NCI-H345 (cell line): ENCODE measurements at regions not wholly inside any gene's neighbourhood (a gene's known extent, or its start where the extent isn't known, plus 50 kb on each side); places are given as distances from the start of the nearest gene placed in this dataset.

ENCODE experiments used
- DNase-seq: peaks from one replicate; lab custom pipeline; 2025; lab: John Stamatoyannopoulos, UW

- peak; percentile 78 for DNase-seq
Measured at GRCh38 chr12:100675432-100675831, 101.9 kb downstream of the GAS2L3 start.

- no peak for DNase-seq
Measured at GRCh38 chr12:100681074-100681473, 107.6 kb downstream of the GAS2L3 start.

GRCh38 chr12:100682178-100682577, 108.7 kb downstream of the GAS2L3 start:
- DNase-seq: no peak

GRCh38 chr12:100687686-100688085, 106.9 kb upstream of the ANO4 start:
- DNase-seq: no peak

GRCh38 chr12:100688451-100688864, 106.1 kb upstream of the ANO4 start:
- DNase-seq: peak; percentile 59

- DNase-seq: no peak
Measured at GRCh38 chr12:100692502-100692901, 102.1 kb upstream of the ANO4 start.

- DNase-seq: no peak
Measured at GRCh38 chr12:100698518-100698917, 96.1 kb upstream of the ANO4 start.

GRCh38 chr12:100699209-100699608, 95.4 kb upstream of the ANO4 start:
- no peak for DNase-seq

- DNase-seq: no peak
Measured at GRCh38 chr12:100703337-100703736, 91.2 kb upstream of the ANO4 start.

- no peak for DNase-seq
Measured at GRCh38 chr12:100703868-100704267, 90.7 kb upstream of the ANO4 start.

- DNase-seq: peak; percentile 79
Measured at GRCh38 chr12:100706033-100706432, 88.5 kb upstream of the ANO4 start.

- no peak for DNase-seq
Measured at GRCh38 chr12:100708591-100708990, 86.0 kb upstream of the ANO4 start.

GRCh38 chr12:100715976-100716944, 78.3 kb upstream of the ANO4 start:
- no peak for DNase-seq

- peak; percentile 50 for DNase-seq
Measured at GRCh38 chr12:100716945-100717732, 77.4 kb upstream of the ANO4 start.

GRCh38 chr12:100717733-100718067, 76.9 kb upstream of the ANO4 start:
- DNase-seq: no peak

- no peak for DNase-seq
Measured at GRCh38 chr12:100718187-100718586, 76.4 kb upstream of the ANO4 start.

- no peak for DNase-seq
Measured at GRCh38 chr12:100720016-100720654, 74.4 kb upstream of the ANO4 start.

GRCh38 chr12:100721169-100721568, 73.4 kb upstream of the ANO4 start:
- no peak for DNase-seq

- DNase-seq: peak; percentile 28
Measured at GRCh38 chr12:100724071-100724470, 70.5 kb upstream of the ANO4 start.

GRCh38 chr12:100733817-100734593, 60.6 kb upstream of the ANO4 start:
- DNase-seq: peak; percentile 50

GRCh38 chr12:100737168-100737567, 57.4 kb upstream of the ANO4 start:
- no peak for DNase-seq

GRCh38 chr12:100738086-100738485, 56.5 kb upstream of the ANO4 start:
- no peak for DNase-seq
